ENCODE measurements at regions not wholly inside any gene's neighbourhood (a gene's known extent, or its start where the extent isn't known, plus 50 kb on each side); places are given as distances from the start of the nearest gene placed in this dataset.
"Not testable (repeated sequence)": the region's sequence is repeated elsewhere in the genome, so short reads cannot be mapped to it uniquely, and the experiment has no call there.

- ATAC-seq = no peak
Observed at GRCh38 chr1:213704941-213705340, 282.8 kb upstream of the PROX1 start.

GRCh38 chr1:213711833-213712490 lies 275.8 kb upstream of the PROX1 start:
- ATAC-seq = not testable (repeated sequence)

More at GRCh38 chr1:213704941-213705340, 282.8 kb upstream of the PROX1 start:
- no peak for TF ChIP-seq CSRNP3 (CRISPR knock-in tag; IDR thresholded peaks at IDR 0.05)
- no peak for TF ChIP-seq PPARA (CRISPR knock-in tag; IDR thresholded peaks at IDR 0.05; ENCODE audit: borderline replicate concordance)
- no peak for TF ChIP-seq POU6F1 (CRISPR knock-in tag; IDR thresholded peaks at IDR 0.05; ENCODE audit: borderline replicate concordance, low read depth)
- no peak for TF ChIP-seq TSHZ2 (CRISPR knock-in tag; IDR thresholded peaks at IDR 0.05)
- no peak for TF ChIP-seq TOX (CRISPR knock-in tag; IDR thresholded peaks at IDR 0.05; ENCODE audit: borderline replicate concordance)
- no peak for TF ChIP-seq ARNTL (CRISPR knock-in tag; IDR thresholded peaks at IDR 0.05; ENCODE audit: borderline replicate concordance, low read depth)
- no peak for TF ChIP-seq ZNF565 (CRISPR knock-in tag; conservative IDR thresholded peaks at IDR 0.05; ENCODE audit: low read depth)
- no peak for TF ChIP-seq SNAI2 (CRISPR knock-in tag; IDR thresholded peaks at IDR 0.05)
- no peak for TF ChIP-seq ISL1 (CRISPR knock-in tag; IDR thresholded peaks at IDR 0.05)
- no peak for TF ChIP-seq GLIS3 (CRISPR knock-in tag; IDR thresholded peaks at IDR 0.05)
- TF ChIP-seq ZNF8 (CRISPR knock-in tag; IDR thresholded peaks at IDR 0.05) = no peak
- no peak for TF ChIP-seq ESRRG (CRISPR knock-in tag; IDR thresholded peaks at IDR 0.05)
- TF ChIP-seq ZFP3 (CRISPR knock-in tag; IDR thresholded peaks at IDR 0.05) = no peak
- TF ChIP-seq OSR1 (CRISPR knock-in tag; IDR thresholded peaks at IDR 0.05) = no peak
- no peak for TF ChIP-seq ZC3H10 (CRISPR knock-in tag; IDR thresholded peaks at IDR 0.05)
- no peak for TF ChIP-seq PATZ1 (CRISPR knock-in tag; IDR thresholded peaks at IDR 0.05; ENCODE audit: borderline replicate concordance)
- no peak for TF ChIP-seq RARB (CRISPR knock-in tag; IDR thresholded peaks at IDR 0.05)
- TF ChIP-seq CREB5 (CRISPR knock-in tag; IDR thresholded peaks at IDR 0.05; ENCODE audit: low read depth) = no peak

GRCh38 chr1:213714645-213715044 lies 273.1 kb upstream of the PROX1 start:
- no peak for ATAC-seq

More at GRCh38 chr1:213714645-213715044, 273.1 kb upstream of the PROX1 start:
- TF ChIP-seq ZC3H10 (CRISPR knock-in tag; IDR thresholded peaks at IDR 0.05) = no peak
- TF ChIP-seq ZNF565 (CRISPR knock-in tag; conservative IDR thresholded peaks at IDR 0.05; ENCODE audit: low read depth) = no peak
- TF ChIP-seq ARNTL (CRISPR knock-in tag; IDR thresholded peaks at IDR 0.05; ENCODE audit: borderline replicate concordance, low read depth) = no peak
- TF ChIP-seq PATZ1 (CRISPR knock-in tag; IDR thresholded peaks at IDR 0.05; ENCODE audit: borderline replicate concordance) = no peak
- TF ChIP-seq CREB5 (CRISPR knock-in tag; IDR thresholded peaks at IDR 0.05; ENCODE audit: low read depth) = no peak
- TF ChIP-seq GLIS3 (CRISPR knock-in tag; IDR thresholded peaks at IDR 0.05) = no peak
- TF ChIP-seq TCF4 (CRISPR knock-in tag; IDR thresholded peaks at IDR 0.05; ENCODE audit: borderline replicate concordance) = no peak
- TF ChIP-seq POU6F1 (CRISPR knock-in tag; IDR thresholded peaks at IDR 0.05; ENCODE audit: borderline replicate concordance, low read depth) = no peak

All from SK-N-SH treated with all-trans-retinoic acid at 6 μM for 48 hours (cell line).